Uterus (tissue), 3 donors: ENCODE measurements at regions not wholly inside any gene's neighbourhood (a gene's known extent, or its start where the extent isn't known, plus 50 kb on each side); places are given as distances from the start of the nearest gene placed in this dataset.
"Not testable (repeated sequence)": the region's sequence is repeated elsewhere in the genome, so short reads cannot be mapped to it uniquely, and the experiment has no call there.

Experiments
- DNase-seq, 2 donors: peaks; one replicate each; pipeline ENCODE4 v3.0.0-alpha.2; 2019 to 2020
- H3K27ac ChIP-seq, 2 donors: fragments of 200-600 bp; sonication (generic); 1 replicate in 1 of 2; 2 replicates in 1 of 2; pipeline ENCODE4 v1.5.1; 2016 to 2018
- H3K27me3 ChIP-seq, 2 donors: fragments of 200-600 bp; sonication (generic); one replicate each; pipeline ENCODE4 v1.5.1; 2018 to 2019; ENCODE audit warnings: control low read depth in 1 of 2
- H3K36me3 ChIP-seq, 2 donors: fragments of 200-600 bp; sonication (generic); one replicate each; pipeline ENCODE4 v1.5.1; 2019; ENCODE audit warnings: control low read depth in 1 of 2
- H3K4me1 ChIP-seq, 2 donors: fragments of 200-600 bp; sonication (generic); one replicate each; pipeline ENCODE4 v1.5.1; 2018 to 2019; ENCODE audit warnings: control low read depth in 1 of 2
- H3K4me3 ChIP-seq, 2 donors: fragments of 200-600 bp; sonication (generic); 1 replicate in 1 of 2; 2 replicates in 1 of 2; pipeline ENCODE4 v1.5.1; 2018 to 2019; ENCODE audit warnings: mild to moderate bottlenecking in 1 of 2
- H3K9me3 ChIP-seq, 2 donors: fragments of 200-600 bp; sonication (generic); one replicate each; pipeline ENCODE4 v1.5.1; 2019; ENCODE audit warnings: control low read depth in 1 of 2
- CTCF ChIP-seq, 4 experiments: fragments of 200-600 bp in 2 of 4; fragments of 450-650 bp in 2 of 4; sonication (generic) in 2 of 4; IDR thresholded peaks; one replicate each; pipeline ENCODE4 v1.5.1; 2016 to 2019; ENCODE audit warnings: antibody characterized with exemption in 4 of 4, mild to moderate bottlenecking in 2 of 4, moderate library complexity in 1 of 4
- POLR2A ChIP-seq, 2 donors: fragments of 450-650 bp; IDR thresholded peaks; one replicate each; pipeline ENCODE4 v1.6.1; 2016; ENCODE audit warnings: antibody characterized with exemption in 2 of 2, mild to moderate bottlenecking in 1 of 2, moderate library complexity in 1 of 2
- intact Hi-C: fragments of 100-400 bp; cut with DNase I; formaldehyde crosslinking; loops from one replicate; pipeline ENCODE4 v1.15.1; 2023; ENCODE audit warnings: low total_unique reads
- donor health status: DM: yes; HTN: yes; CAD: no.

GRCh38 chr5:118479285-118479684 is 509.1 kb downstream of the DTWD2 start:
- no peaks in the 10 kb centered on the region for H3K36me3 ChIP-seq
- H3K27ac ChIP-seq = no peak overlapping the region
- H3K4me1 ChIP-seq = no peaks in the 10 kb centered on the region
- H3K27me3 ChIP-seq = no peaks in the 10 kb centered on the region
- H3K4me3 ChIP-seq = no peak overlapping the region
- no peak for DNase-seq
- intact Hi-C loops = no loop called here
- H3K9me3 ChIP-seq = no peaks in the 10 kb centered on the region
- TF ChIP-seq CTCF (IDR thresholded peaks at IDR 0.05) (no peak), POLR2A (IDR thresholded peaks at IDR 0.05) (no peak)

- H3K27ac ChIP-seq = no peak overlapping the region
- no peaks in the 10 kb centered on the region for H3K4me1 ChIP-seq
- H3K36me3 ChIP-seq = no peaks in the 10 kb centered on the region
- H3K27me3 ChIP-seq = no peaks in the 10 kb centered on the region
- intact Hi-C loops = no loop called here
- no peak overlapping the region for H3K4me3 ChIP-seq
- no peak for TF ChIP-seq POLR2A (IDR thresholded peaks at IDR 0.05)
- no peak for TF ChIP-seq CTCF (IDR thresholded peaks at IDR 0.05)
- DNase-seq = no peak
- H3K9me3 ChIP-seq = no peaks in the 10 kb centered on the region
These were observed 509.5 kb downstream of the DTWD2 start for GRCh38 chr5:118478852-118479251.

GRCh38 chr5:118468085-118468484 is 520.3 kb downstream of the DTWD2 start:
- DNase-seq = no peak
- Histone ChIP-seq H3K36me3 (no peaks in the 10 kb centered on the region), H3K4me1 (no peaks in the 10 kb centered on the region), H3K9me3 (no peaks in the 10 kb centered on the region), H3K27ac (no peak overlapping the region), H3K4me3 (no peak overlapping the region), H3K27me3 (no peaks in the 10 kb centered on the region)
- TF ChIP-seq POLR2A (IDR thresholded peaks at IDR 0.05) = no peak
- no peak for TF ChIP-seq CTCF (IDR thresholded peaks at IDR 0.05)
- intact Hi-C loops = no loop called here

GRCh38 chr5:118467103-118467502 is 521.2 kb downstream of the DTWD2 start:
- no peak for DNase-seq
- no peak for TF ChIP-seq POLR2A (IDR thresholded peaks at IDR 0.05)
- no peak for TF ChIP-seq CTCF (IDR thresholded peaks at IDR 0.05)
- no peaks in the 10 kb centered on the region for H3K27me3 ChIP-seq
- intact Hi-C loops = no loop called here
- H3K27ac ChIP-seq = no peak overlapping the region
- no peaks in the 10 kb centered on the region for H3K4me1 ChIP-seq
- no peaks in the 10 kb centered on the region for H3K9me3 ChIP-seq
- no peak overlapping the region for H3K4me3 ChIP-seq
- no peaks in the 10 kb centered on the region for H3K36me3 ChIP-seq

- TF ChIP-seq CTCF (IDR thresholded peaks at IDR 0.05) (no peak), POLR2A (IDR thresholded peaks at IDR 0.05) (no peak)
- Histone ChIP-seq H3K36me3 (no peaks in the 10 kb centered on the region), H3K9me3 (no peaks in the 10 kb centered on the region), H3K4me3 (no peak overlapping the region), H3K4me1 (no peaks in the 10 kb centered on the region), H3K27ac (no peak overlapping the region), H3K27me3 (no peaks in the 10 kb centered on the region)
- intact Hi-C loops = no loop called here
- no peak for DNase-seq
These were observed 521.9 kb downstream of the DTWD2 start for GRCh38 chr5:118466418-118466817.

- H3K9me3 ChIP-seq, H3K27me3 ChIP-seq, intact Hi-C loops, H3K4me1 ChIP-seq, H3K36me3 ChIP-seq, DNase-seq, H3K4me3 ChIP-seq, H3K27ac ChIP-seq: not testable (repeated sequence)
These were observed 526.1 kb downstream of the DTWD2 start for GRCh38 chr5:118462276-118462675.
